ENCODE measurements at regions not wholly inside any gene's neighbourhood (a gene's known extent, or its start where the extent isn't known, plus 50 kb on each side); places are given as distances from the start of the nearest gene placed in this dataset.

GRCh38 chr6:71421611-71422010, 133.0 kb downstream of the OGFRL1 start:
- Histone ChIP-seq H3K27ac (no peak overlapping the region), H3K4me3 (no peak overlapping the region), H3K36me3 (ENCODE audit: insufficient read depth, low read length) (no peaks in the 10 kb centered on the region), H3K9ac (ENCODE audit: insufficient read length) (no peak overlapping the region), H3K9me3 (ENCODE audit: low read depth, low read length) (no peaks in the 10 kb centered on the region)
- no peak for DNase-seq (ENCODE audit: low read depth, low spot score)
- TF ChIP-seq FOXP2 (optimal IDR thresholded peaks at IDR 0.05; ENCODE audit: control extremely low read depth, extremely low read length, insufficient read depth) (no peak), POLR2AphosphoS5 (IDR thresholded peaks at IDR 0.05; ENCODE audit: borderline replicate concordance, low read depth, low read length) (no peak), EZH2 (IDR thresholded peaks at IDR 0.05) (no peak)

- Histone ChIP-seq H3K36me3 (ENCODE audit: insufficient read depth, low read length) (no peaks in the 10 kb centered on the region), H3K27ac (no peak overlapping the region), H3K9ac (ENCODE audit: insufficient read length) (no peak overlapping the region), H3K4me3 (no peak overlapping the region), H3K9me3 (ENCODE audit: low read depth, low read length) (no peaks in the 10 kb centered on the region)
- DNase-seq (ENCODE audit: low read depth, low spot score): no peak
- TF ChIP-seq POLR2AphosphoS5 (IDR thresholded peaks at IDR 0.05; ENCODE audit: borderline replicate concordance, low read depth, low read length): no peak
- TF ChIP-seq EZH2 (IDR thresholded peaks at IDR 0.05): no peak
- no peak for TF ChIP-seq FOXP2 (optimal IDR thresholded peaks at IDR 0.05; ENCODE audit: control extremely low read depth, extremely low read length, insufficient read depth)
Measured at GRCh38 chr6:71430018-71430417, 141.4 kb downstream of the OGFRL1 start.

GRCh38 chr6:71433441-71433840, 144.8 kb downstream of the OGFRL1 start:
- no peaks in the 10 kb centered on the region for H3K9me3 ChIP-seq (ENCODE audit: low read depth, low read length)

GRCh38 chr6:71444222-71444621, 155.6 kb downstream of the OGFRL1 start:
- H3K36me3 ChIP-seq (ENCODE audit: insufficient read depth, low read length): no peaks in the 10 kb centered on the region
- H3K9ac ChIP-seq (ENCODE audit: insufficient read length): no peak overlapping the region
- no peaks in the 10 kb centered on the region for H3K9me3 ChIP-seq (ENCODE audit: low read depth, low read length)
- H3K4me3 ChIP-seq: no peak overlapping the region
- no peak for DNase-seq (ENCODE audit: low read depth, low spot score)
- TF ChIP-seq FOXP2 (optimal IDR thresholded peaks at IDR 0.05; ENCODE audit: control extremely low read depth, extremely low read length, insufficient read depth) (no peak), POLR2AphosphoS5 (IDR thresholded peaks at IDR 0.05; ENCODE audit: borderline replicate concordance, low read depth, low read length) (no peak), EZH2 (IDR thresholded peaks at IDR 0.05) (no peak)
- H3K27ac ChIP-seq: no peak overlapping the region

More at GRCh38 chr6:71433441-71433840, 144.8 kb downstream of the OGFRL1 start:
- no peaks in the 10 kb centered on the region for H3K36me3 ChIP-seq (ENCODE audit: insufficient read depth, low read length)
- DNase-seq (ENCODE audit: low read depth, low spot score): no peak
- no peak overlapping the region for H3K9ac ChIP-seq (ENCODE audit: insufficient read length)
- no peak overlapping the region for H3K4me3 ChIP-seq
- no peak overlapping the region for H3K27ac ChIP-seq
- no peak for TF ChIP-seq FOXP2 (optimal IDR thresholded peaks at IDR 0.05; ENCODE audit: control extremely low read depth, extremely low read length, insufficient read depth)
- TF ChIP-seq EZH2 (IDR thresholded peaks at IDR 0.05): no peak
- TF ChIP-seq POLR2AphosphoS5 (IDR thresholded peaks at IDR 0.05; ENCODE audit: borderline replicate concordance, low read depth, low read length): no peak

GRCh38 chr6:71446057-71446456, 157.4 kb downstream of the OGFRL1 start:
- no peak overlapping the region for H3K4me3 ChIP-seq
- H3K9ac ChIP-seq (ENCODE audit: insufficient read length): no peak overlapping the region
- no peak for DNase-seq (ENCODE audit: low read depth, low spot score)
- H3K9me3 ChIP-seq (ENCODE audit: low read depth, low read length): no peaks in the 10 kb centered on the region
- H3K27ac ChIP-seq: no peak overlapping the region
- TF ChIP-seq FOXP2 (optimal IDR thresholded peaks at IDR 0.05; ENCODE audit: control extremely low read depth, extremely low read length, insufficient read depth): no peak
- TF ChIP-seq EZH2 (IDR thresholded peaks at IDR 0.05): no peak
- no peak for TF ChIP-seq POLR2AphosphoS5 (IDR thresholded peaks at IDR 0.05; ENCODE audit: borderline replicate concordance, low read depth, low read length)
- H3K36me3 ChIP-seq (ENCODE audit: insufficient read depth, low read length): no peaks in the 10 kb centered on the region

- TF ChIP-seq FOXP2 (optimal IDR thresholded peaks at IDR 0.05; ENCODE audit: control extremely low read depth, extremely low read length, insufficient read depth) (no peak), POLR2AphosphoS5 (IDR thresholded peaks at IDR 0.05; ENCODE audit: borderline replicate concordance, low read depth, low read length) (no peak), EZH2 (IDR thresholded peaks at IDR 0.05) (no peak)
- no peak overlapping the region for H3K9ac ChIP-seq (ENCODE audit: insufficient read length)
Measured at GRCh38 chr6:71446470-71446869, 157.9 kb downstream of the OGFRL1 start.

GRCh38 chr6:71452697-71453370, 164.2 kb downstream of the OGFRL1 start:
- DNase-seq (ENCODE audit: low read depth, low spot score): no peak
- Histone ChIP-seq H3K4me3 (no peak overlapping the region), H3K9me3 (ENCODE audit: low read depth, low read length) (no peaks in the 10 kb centered on the region), H3K27ac (no peak overlapping the region), H3K9ac (ENCODE audit: insufficient read length) (no peak overlapping the region), H3K36me3 (ENCODE audit: insufficient read depth, low read length) (no peaks in the 10 kb centered on the region)
- no peak for TF ChIP-seq POLR2AphosphoS5 (IDR thresholded peaks at IDR 0.05; ENCODE audit: borderline replicate concordance, low read depth, low read length)

More at GRCh38 chr6:71446470-71446869, 157.9 kb downstream of the OGFRL1 start:
- H3K4me3 ChIP-seq: no peak overlapping the region
- no peak for DNase-seq (ENCODE audit: low read depth, low spot score)
- H3K9me3 ChIP-seq (ENCODE audit: low read depth, low read length): no peaks in the 10 kb centered on the region
- no peaks in the 10 kb centered on the region for H3K36me3 ChIP-seq (ENCODE audit: insufficient read depth, low read length)
- no peak overlapping the region for H3K27ac ChIP-seq

- DNase-seq (ENCODE audit: low read depth, low spot score): no peak
- Histone ChIP-seq H3K4me3 (no peak overlapping the region), H3K9me3 (ENCODE audit: low read depth, low read length) (no peaks in the 10 kb centered on the region), H3K9ac (ENCODE audit: insufficient read length) (no peak overlapping the region), H3K36me3 (ENCODE audit: insufficient read depth, low read length) (no peaks in the 10 kb centered on the region), H3K27ac (no peak overlapping the region)
- TF ChIP-seq EZH2 (IDR thresholded peaks at IDR 0.05) (no peak), FOXP2 (optimal IDR thresholded peaks at IDR 0.05; ENCODE audit: control extremely low read depth, extremely low read length, insufficient read depth) (no peak), POLR2AphosphoS5 (IDR thresholded peaks at IDR 0.05; ENCODE audit: borderline replicate concordance, low read depth, low read length) (no peak)
Measured at GRCh38 chr6:71453371-71453706, 164.7 kb downstream of the OGFRL1 start.

GRCh38 chr6:71454056-71454455, 165.4 kb downstream of the OGFRL1 start:
- no peak overlapping the region for H3K4me3 ChIP-seq
- no peaks in the 10 kb centered on the region for H3K36me3 ChIP-seq (ENCODE audit: insufficient read depth, low read length)
- no peak for TF ChIP-seq EZH2 (IDR thresholded peaks at IDR 0.05)
- TF ChIP-seq POLR2AphosphoS5 (IDR thresholded peaks at IDR 0.05; ENCODE audit: borderline replicate concordance, low read depth, low read length): no peak
- no peak for TF ChIP-seq FOXP2 (optimal IDR thresholded peaks at IDR 0.05; ENCODE audit: control extremely low read depth, extremely low read length, insufficient read depth)
- H3K9ac ChIP-seq (ENCODE audit: insufficient read length): no peak overlapping the region
- no peaks in the 10 kb centered on the region for H3K9me3 ChIP-seq (ENCODE audit: low read depth, low read length)
- DNase-seq (ENCODE audit: low read depth, low spot score): no peak
- H3K27ac ChIP-seq: no peak overlapping the region
